Uterus (tissue), 2 donors: ENCODE measurements at regions not wholly inside any gene's neighbourhood (a gene's known extent, or its start where the extent isn't known, plus 50 kb on each side); places are given as distances from the start of the nearest gene placed in this dataset.

Source experiments
- POLR2A ChIP-seq, 2 donors: fragments of 450-650 bp; IDR thresholded peaks; one replicate each; pipeline ENCODE4 v1.6.1; 2016; ENCODE audit warnings: antibody characterized with exemption in 2 of 2, mild to moderate bottlenecking in 1 of 2, moderate library complexity in 1 of 2
- TF ChIP-seq, protein P1 (sequence below), 4 experiments: fragments of 200-600 bp in 2 of 4; fragments of 450-650 bp in 2 of 4; sonication (generic) in 2 of 4; IDR thresholded peaks; one replicate each; pipeline ENCODE4 v1.5.1; 2016 to 2019; ENCODE audit warnings: antibody characterized with exemption in 4 of 4, mild to moderate bottlenecking in 2 of 4, moderate library complexity in 1 of 4

DNA sequence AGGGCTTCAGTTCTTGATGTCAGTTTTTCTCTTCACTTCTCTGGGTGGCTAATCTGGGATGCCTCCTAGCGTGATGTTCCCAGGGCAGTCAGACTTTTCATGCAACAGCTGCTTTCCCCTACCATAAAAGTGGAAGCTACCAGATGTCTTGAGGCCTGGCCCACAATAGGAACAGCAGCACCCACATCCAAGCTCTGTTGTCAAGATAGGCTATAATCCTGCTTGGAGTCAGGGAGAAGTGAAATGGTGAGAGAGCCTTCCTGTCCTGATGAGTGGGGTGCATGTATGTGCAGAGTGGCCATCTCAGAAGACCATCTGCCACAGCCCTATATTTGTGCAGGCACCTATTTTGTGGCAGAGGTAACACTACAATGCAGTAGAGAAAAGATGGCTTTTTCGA, 108.0 kb downstream of the HTR5A start:
- TF ChIP-seq, protein P1, sequence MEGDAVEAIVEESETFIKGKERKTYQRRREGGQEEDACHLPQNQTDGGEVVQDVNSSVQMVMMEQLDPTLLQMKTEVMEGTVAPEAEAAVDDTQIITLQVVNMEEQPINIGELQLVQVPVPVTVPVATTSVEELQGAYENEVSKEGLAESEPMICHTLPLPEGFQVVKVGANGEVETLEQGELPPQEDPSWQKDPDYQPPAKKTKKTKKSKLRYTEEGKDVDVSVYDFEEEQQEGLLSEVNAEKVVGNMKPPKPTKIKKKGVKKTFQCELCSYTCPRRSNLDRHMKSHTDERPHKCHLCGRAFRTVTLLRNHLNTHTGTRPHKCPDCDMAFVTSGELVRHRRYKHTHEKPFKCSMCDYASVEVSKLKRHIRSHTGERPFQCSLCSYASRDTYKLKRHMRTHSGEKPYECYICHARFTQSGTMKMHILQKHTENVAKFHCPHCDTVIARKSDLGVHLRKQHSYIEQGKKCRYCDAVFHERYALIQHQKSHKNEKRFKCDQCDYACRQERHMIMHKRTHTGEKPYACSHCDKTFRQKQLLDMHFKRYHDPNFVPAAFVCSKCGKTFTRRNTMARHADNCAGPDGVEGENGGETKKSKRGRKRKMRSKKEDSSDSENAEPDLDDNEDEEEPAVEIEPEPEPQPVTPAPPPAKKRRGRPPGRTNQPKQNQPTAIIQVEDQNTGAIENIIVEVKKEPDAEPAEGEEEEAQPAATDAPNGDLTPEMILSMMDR (IDR thresholded peaks at IDR 0.05) = no peak
- TF ChIP-seq POLR2A (IDR thresholded peaks at IDR 0.05) = no peak
